SK-N-SH treated with all-trans-retinoic acid at 6 μM for 48 hours (cell line): ENCODE measurements at regions not wholly inside any gene's neighbourhood (a gene's known extent, or its start where the extent isn't known, plus 50 kb on each side); places are given as distances from the start of the nearest gene placed in this dataset.

ENCODE experiments used
- ATAC-seq: fragments of 200-7000 bp; cut with Tn5 transposase; 3 replicates; pipeline ENCODE4 v1.9.1; 2020; ENCODE audit warnings: mild to moderate bottlenecking, moderate library complexity
- ARNTL ChIP-seq: fragments of 450-650 bp; formaldehyde crosslinking; IDR thresholded peaks from 2 replicates; pipeline ENCODE4 v1.5.0; 2020; ENCODE audit warnings: low read depth, mild to moderate bottlenecking, moderate library complexity, borderline replicate concordance
- BACH2 ChIP-seq: fragments of 250-450 bp; sonication (Bioruptor Pico); IDR thresholded peaks from 2 replicates; pipeline ENCODE4 v1.9.0; 2021; ENCODE audit warnings: mild to moderate bottlenecking, borderline replicate concordance
- CSDC2 ChIP-seq: fragments of 250-450 bp; sonication (Bioruptor Pico); IDR thresholded peaks from 2 replicates; pipeline ENCODE4 v1.5.0; 2020; ENCODE audit warnings: mild to moderate bottlenecking, moderate library complexity
- CSRNP3 ChIP-seq: fragments of 250-450 bp; sonication (Bioruptor Pico); IDR thresholded peaks from 2 replicates; pipeline ENCODE4 v1.5.1; 2021; ENCODE audit warnings: mild to moderate bottlenecking, moderate library complexity
- ESRRG ChIP-seq: fragments of 250-450 bp; sonication (Bioruptor Pico); IDR thresholded peaks from 2 replicates; pipeline ENCODE4 v1.6.1; 2021; ENCODE audit warnings: mild to moderate bottlenecking
- GLIS3 ChIP-seq: fragments of 250-450 bp; sonication (Bioruptor Pico); IDR thresholded peaks from 2 replicates; pipeline ENCODE4 v1.5.0; 2020; ENCODE audit warnings: mild to moderate bottlenecking, moderate library complexity
- ISL1 ChIP-seq: fragments of 250-450 bp; sonication (Bioruptor Pico); IDR thresholded peaks from 2 replicates; pipeline ENCODE4 v2.1.2; 2022; ENCODE audit warnings: mild to moderate bottlenecking, moderate library complexity
- OSR1 ChIP-seq: fragments of 250-450 bp; sonication (Bioruptor Pico); IDR thresholded peaks from 2 replicates; pipeline ENCODE4 v1.8.0; 2022; ENCODE audit warnings: moderate library complexity, mild to moderate bottlenecking, inconsistent platforms
- PATZ1 ChIP-seq: fragments of 250-450 bp; sonication (Bioruptor Pico); IDR thresholded peaks from 2 replicates; pipeline ENCODE4 v1.8.0; 2020; ENCODE audit warnings: mild to moderate bottlenecking, moderate library complexity, borderline replicate concordance
- POU6F1 ChIP-seq: fragments of 250-450 bp; sonication (Bioruptor Pico); IDR thresholded peaks from 2 replicates; pipeline ENCODE4 v1.8.0; 2021; ENCODE audit warnings: low read depth, mild to moderate bottlenecking, moderate library complexity, borderline replicate concordance
- PPARA ChIP-seq: fragments of 250-450 bp; sonication (Bioruptor Pico); IDR thresholded peaks from 2 replicates; pipeline ENCODE4 v1.5.0; 2020; ENCODE audit warnings: mild to moderate bottlenecking, borderline replicate concordance
- RARB ChIP-seq: fragments of 250-450 bp; sonication (Bioruptor Pico); IDR thresholded peaks from 2 replicates; pipeline ENCODE4 v1.8.0; 2021; ENCODE audit warnings: mild to moderate bottlenecking, moderate library complexity
- SNAI2 ChIP-seq: fragments of 250-450 bp; sonication (Bioruptor Pico); IDR thresholded peaks from 2 replicates; pipeline ENCODE4 v1.5.0; 2020; ENCODE audit warnings: mild to moderate bottlenecking, moderate library complexity
- TCF4 ChIP-seq: fragments of 250-450 bp; sonication (Bioruptor Pico); IDR thresholded peaks from 2 replicates; pipeline ENCODE4 v1.8.0; 2021; ENCODE audit warnings: mild to moderate bottlenecking, moderate library complexity, borderline replicate concordance
- TOX ChIP-seq: fragments of 250-450 bp; sonication (Bioruptor Pico); IDR thresholded peaks from 2 replicates; pipeline ENCODE4 v1.8.0; 2021; ENCODE audit warnings: mild to moderate bottlenecking, moderate library complexity, borderline replicate concordance
- TSHZ2 ChIP-seq: fragments of 250-450 bp; sonication (Bioruptor Pico); IDR thresholded peaks from 2 replicates; pipeline ENCODE4 v1.5.0; 2020; ENCODE audit warnings: mild to moderate bottlenecking, moderate library complexity
- ZFP3 ChIP-seq: fragments of 250-450 bp; sonication (Bioruptor Pico); IDR thresholded peaks from 2 replicates; pipeline ENCODE4 v1.5.0; 2020; ENCODE audit warnings: mild to moderate bottlenecking, moderate library complexity
- ZFP30 ChIP-seq: fragments of 450-650 bp; formaldehyde crosslinking; IDR thresholded peaks from 2 replicates; pipeline ENCODE4 v1.5.0; 2022; ENCODE audit warnings: mild to moderate bottlenecking, moderate library complexity
- ZNF565 ChIP-seq: fragments of 450-650 bp; formaldehyde crosslinking; conservative IDR thresholded peaks from 2 replicates; pipeline ENCODE4 v1.5.0; 2020; ENCODE audit warnings: low read depth, mild to moderate bottlenecking, moderate library complexity
- ZNF70 ChIP-seq: fragments of 450-650 bp; formaldehyde crosslinking; IDR thresholded peaks from 2 replicates; pipeline ENCODE4 v1.5.0; 2020; ENCODE audit warnings: mild to moderate bottlenecking, moderate library complexity
- ZNF8 ChIP-seq: fragments of 450-650 bp; formaldehyde crosslinking; IDR thresholded peaks from 2 replicates; pipeline ENCODE4 v1.5.0; 2020; ENCODE audit warnings: mild to moderate bottlenecking, moderate library complexity

GRCh38 chr2:12223732-12224131 is 477.3 kb downstream of the LPIN1 start:
- ATAC-seq, result no peak
- TF ChIP-seq RARB (CRISPR knock-in tag), result no peak
- TF ChIP-seq TOX (CRISPR knock-in tag), result no peak
- no peak for TF ChIP-seq ZFP3 (CRISPR knock-in tag)
- no peak for TF ChIP-seq PPARA (CRISPR knock-in tag)
- TF ChIP-seq BACH2 (CRISPR knock-in tag), result no peak
- TF ChIP-seq OSR1, result no peak
- TF ChIP-seq TCF4, result no peak
- no peak for TF ChIP-seq SNAI2
- no peak for TF ChIP-seq ARNTL (CRISPR knock-in tag)
- TF ChIP-seq CSDC2 (CRISPR knock-in tag), result no peak

GRCh38 chr2:12226653-12227052 is 480.2 kb downstream of the LPIN1 start:
- no peak for ATAC-seq
- no peak for TF ChIP-seq ZFP30 (CRISPR knock-in tag)
- TF ChIP-seq ZFP3 (CRISPR knock-in tag), result no peak
- TF ChIP-seq ZNF70 (CRISPR knock-in tag), result no peak
- no peak for TF ChIP-seq RARB (CRISPR knock-in tag)
- TF ChIP-seq BACH2 (CRISPR knock-in tag), result no peak
- no peak for TF ChIP-seq GLIS3 (CRISPR knock-in tag)
- no peak for TF ChIP-seq CSDC2 (CRISPR knock-in tag)

- no peak for ATAC-seq
- no peak for TF ChIP-seq ZNF8
- no peak for TF ChIP-seq TCF4
- no peak for TF ChIP-seq ZNF565 (CRISPR knock-in tag)
- TF ChIP-seq ISL1, result no peak
- no peak for TF ChIP-seq BACH2 (CRISPR knock-in tag)
- no peak for TF ChIP-seq PPARA (CRISPR knock-in tag)
- no peak for TF ChIP-seq CSRNP3 (CRISPR knock-in tag)
- TF ChIP-seq PATZ1 (CRISPR knock-in tag), result no peak
- TF ChIP-seq ZFP30 (CRISPR knock-in tag), result no peak
- TF ChIP-seq POU6F1 (CRISPR knock-in tag), result no peak
- no peak for TF ChIP-seq SNAI2
- TF ChIP-seq ZNF70 (CRISPR knock-in tag), result no peak
- TF ChIP-seq ESRRG, result no peak
- no peak for TF ChIP-seq ZFP3 (CRISPR knock-in tag)
- TF ChIP-seq CSDC2 (CRISPR knock-in tag), result no peak
Observed at GRCh38 chr2:12227941-12228608, 481.6 kb downstream of the LPIN1 start.

GRCh38 chr2:12231288-12231687 is 484.9 kb downstream of the LPIN1 start:
- ATAC-seq, result no peak
- no peak for TF ChIP-seq PATZ1 (CRISPR knock-in tag)
- TF ChIP-seq TSHZ2, result no peak
- no peak for TF ChIP-seq OSR1
- TF ChIP-seq BACH2 (CRISPR knock-in tag), result no peak
- no peak for TF ChIP-seq ARNTL (CRISPR knock-in tag)
- no peak for TF ChIP-seq ZNF8
- TF ChIP-seq ESRRG, result no peak
- TF ChIP-seq ZNF565 (CRISPR knock-in tag), result no peak
- TF ChIP-seq POU6F1 (CRISPR knock-in tag), result no peak
- no peak for TF ChIP-seq GLIS3 (CRISPR knock-in tag)
- TF ChIP-seq ZNF70 (CRISPR knock-in tag), result no peak
- no peak for TF ChIP-seq CSDC2 (CRISPR knock-in tag)
- TF ChIP-seq ZFP30 (CRISPR knock-in tag), result no peak
